Muscle layer of colon (tissue), 2 donors: ENCODE measurements at regions not wholly inside any gene's neighbourhood (a gene's known extent, or its start where the extent isn't known, plus 50 kb on each side); places are given as distances from the start of the nearest gene placed in this dataset.

Experiments used
- H3K27ac ChIP-seq: one replicate; pipeline ENCODE4 v1.7.0; 2013; ENCODE audit warnings: low read depth, mild to moderate bottlenecking, low read length, moderate library complexity
- H3K27me3 ChIP-seq, 2 donors: one replicate each; pipeline ENCODE4 v1.7.0; 2013; ENCODE audit warnings: low read length in 2 of 2, mild to moderate bottlenecking in 2 of 2; ENCODE audit not compliant: insufficient read depth in 2 of 2, control insufficient read depth in 1 of 2
- H3K36me3 ChIP-seq: one replicate; pipeline ENCODE4 v1.7.0; 2013; ENCODE audit warnings: mild to moderate bottlenecking, low read length; ENCODE audit not compliant: insufficient read depth
- H3K4me1 ChIP-seq: one replicate; pipeline ENCODE4 v1.7.0; 2013; ENCODE audit warnings: mild to moderate bottlenecking, low read length; ENCODE audit not compliant: insufficient read depth
- H3K4me3 ChIP-seq, 2 donors: one replicate each; pipeline ENCODE4 v1.7.0; 2013; ENCODE audit warnings: low read length in 2 of 2, low read depth in 1 of 2, mild to moderate bottlenecking in 1 of 2, moderate library complexity in 1 of 2
- H3K9ac ChIP-seq: one replicate; pipeline ENCODE4 v1.7.0; 2013; ENCODE audit warnings: low read length
- H3K9me3 ChIP-seq: one replicate; pipeline ENCODE4 v1.7.0; 2013; ENCODE audit warnings: mild to moderate bottlenecking, low read length
- donor health status: abdominal sarcoma.
- donor health status: Adenocarcinoma of cecum.

DNA sequence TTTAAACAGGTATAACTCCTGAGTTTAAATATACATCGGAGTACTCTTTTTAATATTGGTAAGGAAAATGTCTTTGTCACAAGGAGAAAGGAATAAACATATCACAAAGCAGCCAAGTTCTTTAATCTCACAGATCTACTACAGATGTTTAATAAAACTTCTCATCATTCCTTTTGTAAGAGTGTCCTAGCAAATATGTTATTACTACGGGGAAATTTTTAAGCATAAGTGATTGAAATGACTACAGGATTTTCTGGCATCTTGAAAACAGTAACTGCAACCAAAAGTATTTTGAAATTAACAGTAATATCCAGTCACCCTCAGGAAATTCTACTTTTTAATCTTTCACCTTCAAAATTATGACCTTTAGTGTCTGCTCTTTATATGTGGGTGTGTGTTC lies 403.1 kb downstream of the IRS1 start:
- Histone ChIP-seq H3K4me1 (no peaks in the 10 kb centered on the region), H3K27ac (no peak overlapping the region), H3K9ac (no peak overlapping the region), H3K4me3 (no peak overlapping the region), H3K36me3 (no peaks in the 10 kb centered on the region), H3K27me3 (no peaks in the 10 kb centered on the region), H3K9me3 (peaks cover 5% of the 10 kb centered on the region)

DNA sequence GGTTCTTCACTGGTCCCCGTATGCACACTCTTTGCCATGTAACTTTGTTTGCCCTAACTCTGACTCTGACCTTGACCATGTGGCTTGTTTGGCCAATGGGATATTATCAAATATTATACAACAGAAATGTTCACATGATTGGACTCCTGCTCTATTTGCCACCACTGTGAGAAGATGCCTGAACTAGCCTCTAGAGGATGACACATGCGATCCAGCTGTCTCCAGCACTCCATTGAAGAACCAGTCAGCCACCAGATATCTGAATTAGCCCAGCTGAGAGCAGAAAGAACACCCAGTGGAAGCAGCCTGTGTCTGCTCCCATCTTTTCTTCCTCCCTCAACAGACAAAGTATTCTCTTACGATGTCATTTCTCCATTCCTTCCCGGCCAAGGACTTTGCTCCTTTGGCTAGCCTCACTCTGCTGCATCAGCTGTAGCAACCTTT lies 412.1 kb downstream of the IRS1 start:
- Histone ChIP-seq H3K36me3 (no peaks in the 10 kb centered on the region), H3K9ac (no peak overlapping the region), H3K27me3 (no peaks in the 10 kb centered on the region)

DNA sequence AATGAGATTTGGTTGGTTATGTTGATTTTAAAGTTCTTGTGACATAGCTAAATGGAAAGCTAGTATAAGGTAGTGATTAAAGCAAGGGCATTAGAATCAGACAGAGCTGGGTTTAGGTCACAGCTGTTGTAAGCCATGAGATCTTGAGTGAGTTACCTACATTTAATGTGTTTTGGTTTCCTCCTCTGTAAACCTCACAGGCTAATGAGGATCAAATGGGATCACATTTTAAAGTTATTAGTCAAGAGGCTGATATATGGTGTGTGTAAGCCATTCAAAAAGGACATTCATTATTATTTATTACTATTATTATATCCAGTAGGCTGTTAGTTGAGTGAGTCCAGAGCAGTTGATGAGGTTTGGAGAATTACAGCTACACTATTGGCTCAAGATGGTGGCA lies 416.2 kb downstream of the IRS1 start:
- H3K9me3 ChIP-seq, result no peaks in the 10 kb centered on the region
- no peak overlapping the region for H3K9ac ChIP-seq
- no peaks in the 10 kb centered on the region for H3K36me3 ChIP-seq
- no peak overlapping the region for H3K27ac ChIP-seq
- no peaks in the 10 kb centered on the region for H3K4me1 ChIP-seq
- no peaks in the 10 kb centered on the region for H3K27me3 ChIP-seq
- no peak overlapping the region for H3K4me3 ChIP-seq

More for the DNA sequence above, 412.1 kb downstream of the IRS1 start:
- Histone ChIP-seq H3K27ac (no peak overlapping the region), H3K9me3 (no peaks in the 10 kb centered on the region), H3K4me3 (no peak overlapping the region), H3K4me1 (no peaks in the 10 kb centered on the region)

DNA sequence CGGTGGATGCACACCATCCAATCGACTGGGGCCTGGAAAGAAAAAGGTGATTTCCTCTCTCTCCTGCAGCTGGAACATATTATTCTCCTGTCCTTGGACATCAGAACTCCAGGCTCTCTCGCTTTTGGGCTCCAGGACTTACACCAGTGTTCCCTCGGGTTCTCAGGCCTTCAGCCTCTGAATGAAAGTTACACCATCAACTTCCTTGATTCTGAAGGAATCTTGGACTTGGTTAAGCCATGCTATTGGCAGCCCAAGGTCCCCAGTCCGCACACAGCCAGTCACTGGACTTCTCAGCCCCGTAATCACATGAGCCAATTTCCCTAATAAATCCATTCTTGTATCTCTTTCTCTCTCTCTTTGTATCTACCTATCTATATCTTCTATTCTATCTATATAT lies 418.9 kb downstream of the IRS1 start:
- H3K4me3 ChIP-seq, result no peak overlapping the region
- H3K27ac ChIP-seq, result no peak overlapping the region
- no peak overlapping the region for H3K9ac ChIP-seq
- no peaks in the 10 kb centered on the region for H3K4me1 ChIP-seq
- H3K9me3 ChIP-seq, result no peaks in the 10 kb centered on the region
- H3K27me3 ChIP-seq, result no peaks in the 10 kb centered on the region
- H3K36me3 ChIP-seq, result no peaks in the 10 kb centered on the region

DNA sequence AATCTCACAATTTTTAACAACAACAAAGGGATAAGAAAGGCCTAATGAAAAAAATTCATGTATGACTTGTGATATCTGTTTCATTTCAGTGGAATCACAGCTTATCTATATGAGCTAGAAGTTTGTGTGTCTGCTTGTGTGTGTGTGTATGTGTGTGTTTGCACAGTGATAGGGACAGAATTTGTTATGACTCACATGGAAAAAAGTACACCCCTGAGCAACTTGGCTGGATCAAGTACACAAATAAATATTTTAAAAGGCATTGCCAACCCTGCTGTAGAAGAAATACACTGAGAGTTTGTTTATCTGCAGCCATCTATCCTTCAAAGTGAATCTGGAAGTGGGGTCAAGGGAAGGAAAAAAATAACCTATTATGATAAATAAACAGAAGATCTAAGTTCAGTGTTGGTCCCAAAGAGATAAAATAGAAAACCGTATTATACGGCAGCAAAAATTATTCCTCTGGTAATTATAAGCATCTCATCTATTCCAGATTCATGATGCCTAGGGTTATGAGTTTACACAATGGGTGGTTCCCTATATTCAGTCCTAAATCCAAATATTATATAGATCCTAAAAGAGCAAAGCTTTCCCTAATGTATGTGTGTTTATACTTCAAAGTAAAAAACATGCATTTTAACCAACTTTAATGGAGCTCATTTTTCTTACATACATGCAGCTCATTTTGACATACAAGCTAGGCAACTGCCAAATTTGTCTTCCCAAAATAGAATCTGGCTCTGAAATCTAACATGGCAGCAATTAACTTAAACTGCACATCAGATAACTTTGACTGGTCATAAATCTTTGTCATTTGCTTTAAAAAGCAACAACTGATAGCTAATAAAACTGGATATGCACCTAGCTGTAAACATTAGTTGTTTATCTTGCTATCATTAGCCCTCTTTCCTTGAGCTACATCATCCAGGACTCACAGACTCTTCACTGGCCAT lies 420.6 kb downstream of the IRS1 start:
- no peaks in the 10 kb centered on the region for H3K27me3 ChIP-seq
- no peak overlapping the region for H3K9ac ChIP-seq
- no peak overlapping the region for H3K27ac ChIP-seq
- no peak overlapping the region for H3K4me3 ChIP-seq
- no peaks in the 10 kb centered on the region for H3K36me3 ChIP-seq
- H3K9me3 ChIP-seq, result no peaks in the 10 kb centered on the region
- H3K4me1 ChIP-seq, result no peaks in the 10 kb centered on the region

DNA sequence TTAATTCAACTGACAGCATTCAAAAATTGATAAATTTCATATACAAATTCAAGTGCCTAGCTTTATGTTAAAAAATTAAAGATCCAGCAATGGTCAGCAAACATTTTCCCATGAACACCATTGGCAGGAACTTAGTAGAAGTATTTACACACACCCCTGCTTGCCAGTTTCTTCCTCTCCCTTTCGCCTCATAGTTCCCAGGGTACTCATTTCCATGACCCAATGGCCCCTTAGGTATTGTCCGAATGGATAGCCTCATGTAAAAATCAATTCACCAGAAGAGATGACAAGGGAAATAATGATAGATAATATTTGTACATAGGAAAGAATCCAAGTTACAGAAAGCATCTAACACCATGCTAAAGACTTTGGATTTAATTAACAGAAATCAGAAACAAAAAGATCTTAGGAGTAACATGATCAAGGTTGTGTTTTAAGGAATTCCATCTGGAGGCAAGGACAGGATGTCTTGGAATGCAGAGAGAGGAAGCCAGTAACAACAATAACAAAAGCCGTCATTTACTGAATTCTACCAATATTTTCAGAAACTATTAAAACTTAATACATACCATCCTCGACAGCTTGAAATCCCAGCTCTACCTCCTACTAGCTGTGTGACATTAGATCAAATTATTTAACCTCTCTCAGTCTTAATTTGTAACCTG lies 423.0 kb downstream of the IRS1 start:
- no peaks in the 10 kb centered on the region for H3K36me3 ChIP-seq
- H3K9me3 ChIP-seq, result no peaks in the 10 kb centered on the region
- H3K9ac ChIP-seq, result no peak overlapping the region
- H3K4me1 ChIP-seq, result no peaks in the 10 kb centered on the region
- no peak overlapping the region for H3K4me3 ChIP-seq
- H3K27me3 ChIP-seq, result no peaks in the 10 kb centered on the region
- no peak overlapping the region for H3K27ac ChIP-seq

DNA sequence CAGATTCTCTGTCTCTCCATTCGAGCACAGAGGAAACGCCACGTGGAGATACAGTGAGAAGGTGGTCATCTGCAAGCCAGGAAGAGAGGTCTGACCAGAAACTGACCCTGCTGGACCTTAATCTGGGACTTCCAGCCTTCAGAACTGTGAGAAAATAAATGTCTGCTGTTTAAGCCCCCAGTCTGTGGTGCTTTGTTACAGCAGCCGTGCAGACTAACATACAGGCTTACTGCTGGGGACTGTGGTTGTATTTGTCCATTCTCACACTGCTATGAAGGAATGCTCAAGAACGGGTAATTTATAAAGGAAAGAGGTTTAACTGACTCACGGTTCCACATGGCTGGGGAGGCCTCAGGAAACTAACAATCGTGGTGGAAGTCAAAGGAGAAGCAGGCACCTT lies 432.7 kb downstream of the IRS1 start:
- no peaks in the 10 kb centered on the region for H3K36me3 ChIP-seq
- no peaks in the 10 kb centered on the region for H3K9me3 ChIP-seq
- no peak overlapping the region for H3K4me3 ChIP-seq
- no peaks in the 10 kb centered on the region for H3K27me3 ChIP-seq
- H3K9ac ChIP-seq, result no peak overlapping the region
- no peak overlapping the region for H3K27ac ChIP-seq
- H3K4me1 ChIP-seq, result no peaks in the 10 kb centered on the region

DNA sequence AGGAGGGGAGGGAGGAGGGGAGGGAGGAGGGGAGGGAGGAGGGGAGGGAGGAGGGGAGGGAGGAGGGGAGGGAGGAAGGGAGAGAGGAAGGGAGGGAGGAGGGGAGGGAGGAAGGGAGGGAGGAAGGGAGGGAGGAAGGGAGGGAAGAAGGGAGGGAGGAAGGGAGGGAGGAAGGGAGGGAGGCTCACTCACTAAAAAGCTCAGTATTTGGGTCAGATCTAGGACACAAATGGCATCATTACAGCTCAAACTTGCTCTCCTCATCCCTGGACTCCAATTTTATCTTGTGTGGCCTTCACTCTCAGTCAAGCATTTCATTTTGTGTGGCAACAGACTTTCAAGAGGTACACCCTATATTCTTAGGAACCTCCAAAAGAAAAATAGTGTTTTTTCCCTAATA lies 435.4 kb downstream of the IRS1 start:
- no peak overlapping the region for H3K4me3 ChIP-seq
- no peaks in the 10 kb centered on the region for H3K9me3 ChIP-seq
- no peak overlapping the region for H3K9ac ChIP-seq
- no peaks in the 10 kb centered on the region for H3K36me3 ChIP-seq
- H3K4me1 ChIP-seq, result no peaks in the 10 kb centered on the region
- H3K27ac ChIP-seq, result no peak overlapping the region
- H3K27me3 ChIP-seq, result no peaks in the 10 kb centered on the region

DNA sequence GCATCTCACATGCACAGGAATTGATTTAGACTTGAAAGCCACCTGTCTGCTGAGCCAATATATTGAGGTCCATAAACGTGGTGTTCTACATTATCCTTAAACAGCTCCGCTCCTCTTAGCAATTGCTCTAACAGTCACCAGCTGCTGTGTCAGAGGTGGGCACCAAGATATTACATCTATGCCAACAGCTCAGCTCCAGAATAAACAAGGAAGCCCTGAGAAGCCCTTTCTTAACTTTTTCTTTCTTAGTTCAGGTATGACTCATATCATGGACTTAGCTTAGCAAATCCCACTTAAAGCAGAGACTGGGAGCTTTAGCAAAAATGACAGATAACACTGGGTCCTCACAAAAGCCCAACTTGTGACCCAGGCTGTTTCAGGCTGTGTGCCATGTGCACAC lies 436.6 kb downstream of the IRS1 start:
- H3K27me3 ChIP-seq, result no peaks in the 10 kb centered on the region
- H3K4me3 ChIP-seq, result no peak overlapping the region
- no peak overlapping the region for H3K27ac ChIP-seq
- H3K36me3 ChIP-seq, result no peaks in the 10 kb centered on the region
- H3K9ac ChIP-seq, result no peak overlapping the region
- no peaks in the 10 kb centered on the region for H3K4me1 ChIP-seq
- H3K9me3 ChIP-seq, result no peaks in the 10 kb centered on the region

DNA sequence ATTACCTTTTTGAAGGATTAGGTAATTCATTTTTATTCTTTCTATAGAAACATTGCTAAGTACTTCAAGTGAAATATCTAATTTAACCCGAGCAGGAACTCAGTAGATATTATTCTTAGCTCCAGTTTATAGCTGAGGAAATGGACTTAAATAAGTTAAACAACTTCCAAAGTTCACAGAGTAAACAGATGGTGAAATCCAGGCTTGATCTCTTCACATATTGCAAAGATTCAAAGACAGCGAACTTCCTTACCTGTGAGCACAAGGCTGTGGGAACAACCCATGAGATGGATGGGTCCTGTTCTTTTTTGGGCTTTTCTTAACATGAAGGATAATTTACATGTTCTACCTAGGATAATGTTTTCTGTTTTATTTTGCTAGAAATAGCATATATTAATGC lies 439.0 kb downstream of the IRS1 start:
- no peaks in the 10 kb centered on the region for H3K27me3 ChIP-seq
- no peak overlapping the region for H3K9ac ChIP-seq
- no peak overlapping the region for H3K4me3 ChIP-seq
- H3K36me3 ChIP-seq, result no peaks in the 10 kb centered on the region
- no peaks in the 10 kb centered on the region for H3K4me1 ChIP-seq
- no peaks in the 10 kb centered on the region for H3K9me3 ChIP-seq
- H3K27ac ChIP-seq, result no peak overlapping the region

DNA sequence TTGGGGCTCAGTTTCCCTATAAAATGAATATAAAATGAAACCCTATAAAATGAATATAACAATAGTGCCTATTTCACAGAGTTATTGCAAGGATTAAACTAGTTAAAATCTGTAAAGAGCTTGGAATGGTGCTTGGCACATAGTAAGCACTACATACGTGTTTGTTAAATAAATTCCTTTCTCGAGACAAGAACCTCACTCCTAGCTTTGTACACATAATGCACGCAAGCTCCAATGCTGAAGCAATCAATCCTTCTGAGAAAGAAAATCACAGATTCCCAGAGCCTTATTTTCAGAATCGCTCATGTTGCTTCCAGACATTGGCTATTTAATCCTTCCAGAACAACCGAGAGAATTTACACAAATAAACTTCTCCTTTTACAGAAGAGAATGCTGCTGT lies 440.9 kb downstream of the IRS1 start:
- no peak overlapping the region for H3K4me3 ChIP-seq
- H3K9me3 ChIP-seq, result no peaks in the 10 kb centered on the region
- no peaks in the 10 kb centered on the region for H3K36me3 ChIP-seq
- H3K27me3 ChIP-seq, result no peaks in the 10 kb centered on the region
- H3K27ac ChIP-seq, result no peak overlapping the region
- H3K9ac ChIP-seq, result no peak overlapping the region
- H3K4me1 ChIP-seq, result no peaks in the 10 kb centered on the region
